M059J (cell line): ENCODE measurements at regions not wholly inside any gene's neighbourhood (a gene's known extent, or its start where the extent isn't known, plus 50 kb on each side); places are given as distances from the start of the nearest gene placed in this dataset.
"Not testable (repeated sequence)": the region's sequence is repeated elsewhere in the genome, so short reads cannot be mapped to it uniquely, and the experiment has no call there.

ENCODE experiments used
- DNase-seq: peaks from one replicate; pipeline ENCODE4 v3.0.0-alpha.2; 2012; ENCODE audit warnings: low read depth

- DNase-seq, result no peak
Measured at GRCh38 chr15:79156704-79157375, 66.3 kb upstream of the RASGRF1 start.

- peak; percentile 12 for DNase-seq
Measured at GRCh38 chr15:79154483-79155135, 64.0 kb upstream of the RASGRF1 start.

- not testable (repeated sequence) for DNase-seq
Measured at GRCh38 chr15:79144290-79144689, 53.7 kb upstream of the RASGRF1 start.

- DNase-seq, result no peak
Measured at GRCh38 chr15:79140846-79141570, 50.4 kb upstream of the RASGRF1 start.
